ENCODE measurements at regions not wholly inside any gene's neighbourhood (a gene's known extent, or its start where the extent isn't known, plus 50 kb on each side); places are given as distances from the start of the nearest gene placed in this dataset.

GRCh38 chr4:136867465-136867864 is 664.8 kb downstream of the PCDH18 start:
- H3K27ac ChIP-seq (replicated peaks), result no peak overlapping the region
- DNase-seq (ENCODE audit: low read depth in 1 of 2, low spot score in 1 of 2), result no peak
- TF ChIP-seq CTCF (IDR thresholded peaks at IDR 0.05; ENCODE audit: insufficient read depth, low read length), result no peak
- TF ChIP-seq SPI1 (IDR thresholded peaks at IDR 0.05; ENCODE audit: borderline replicate concordance, low read depth), result no peak
- no peak for TF ChIP-seq GABPA (IDR thresholded peaks at IDR 0.05; ENCODE audit: low read depth)
- TF ChIP-seq POLR2AphosphoS5 (IDR thresholded peaks at IDR 0.05; ENCODE audit: low read depth), result no peak
- no peak for TF ChIP-seq REST (IDR thresholded peaks at IDR 0.05; ENCODE audit: insufficient replicate concordance, low read depth)
- H3K27me3 ChIP-seq (ENCODE audit: insufficient read depth, poor library complexity, severe bottlenecking), result no peaks in the 10 kb centered on the region
- no peak overlapping the region for H3K4me3 ChIP-seq (replicated peaks; ENCODE audit: insufficient read depth, low read length)

GRCh38 chr4:136865526-136865925 is 666.8 kb downstream of the PCDH18 start:
- no peak for TF ChIP-seq POLR2AphosphoS5 (IDR thresholded peaks at IDR 0.05; ENCODE audit: low read depth)
- TF ChIP-seq REST (IDR thresholded peaks at IDR 0.05; ENCODE audit: insufficient replicate concordance, low read depth), result no peak
- TF ChIP-seq SPI1 (IDR thresholded peaks at IDR 0.05; ENCODE audit: borderline replicate concordance, low read depth), result no peak
- TF ChIP-seq CTCF (IDR thresholded peaks at IDR 0.05; ENCODE audit: insufficient read depth, low read length), result no peak
- no peak for TF ChIP-seq GABPA (IDR thresholded peaks at IDR 0.05; ENCODE audit: low read depth)
- Histone ChIP-seq H3K27ac (replicated peaks) (no peak overlapping the region), H3K4me3 (replicated peaks; ENCODE audit: insufficient read depth, low read length) (no peak overlapping the region), H3K27me3 (ENCODE audit: insufficient read depth, poor library complexity, severe bottlenecking) (no peaks in the 10 kb centered on the region)
- no peak for DNase-seq (ENCODE audit: low read depth in 1 of 2, low spot score in 1 of 2)

GRCh38 chr4:136864604-136865185 is 667.6 kb downstream of the PCDH18 start:
- TF ChIP-seq REST (IDR thresholded peaks at IDR 0.05; ENCODE audit: insufficient replicate concordance, low read depth), result no peak
- TF ChIP-seq SPI1 (IDR thresholded peaks at IDR 0.05; ENCODE audit: borderline replicate concordance, low read depth), result no peak
- peak; percentile 36 for TF ChIP-seq CTCF (IDR thresholded peaks at IDR 0.05; ENCODE audit: insufficient read depth, low read length)
- TF ChIP-seq GABPA (IDR thresholded peaks at IDR 0.05; ENCODE audit: low read depth), result no peak
- TF ChIP-seq POLR2AphosphoS5 (IDR thresholded peaks at IDR 0.05; ENCODE audit: low read depth), result no peak
- Histone ChIP-seq H3K4me3 (replicated peaks; ENCODE audit: insufficient read depth, low read length) (no peak overlapping the region), H3K27ac (replicated peaks) (no peak overlapping the region), H3K27me3 (ENCODE audit: insufficient read depth, poor library complexity, severe bottlenecking) (no peaks in the 10 kb centered on the region)
- DNase-seq (ENCODE audit: low read depth in 1 of 2, low spot score in 1 of 2), result peak; percentile 12 to 30

Measured in HL-60 (cell line).